MV-4-11 (cell line): ENCODE measurements at regions not wholly inside any gene's neighbourhood (a gene's known extent, or its start where the extent isn't known, plus 50 kb on each side); places are given as distances from the start of the nearest gene placed in this dataset.
A peak's percentile ranks its signal among the peaks of the same experiment; 100 is the strongest.
"Not testable (repeated sequence)": the region's sequence is repeated elsewhere in the genome, so short reads cannot be mapped to it uniquely, and the experiment has no call there.

Experiments used
- DNase-seq: peaks from one replicate; lab custom pipeline; 2025; lab: John Stamatoyannopoulos, UW

- DNase-seq: no peak
Observed at GRCh38 chr10:22158426-22158825, 59.4 kb downstream of the EBLN1 start.

- peak; percentile 12 for DNase-seq
Observed at GRCh38 chr10:22156750-22157149, 61.1 kb downstream of the EBLN1 start.

GRCh38 chr10:22152403-22152802, 65.4 kb downstream of the EBLN1 start:
- DNase-seq: no peak

GRCh38 chr10:22150842-22151241, 67.0 kb downstream of the EBLN1 start:
- DNase-seq: no peak

GRCh38 chr10:22148961-22149360, 68.9 kb downstream of the EBLN1 start:
- no peak for DNase-seq

GRCh38 chr10:22145873-22146272, 71.9 kb downstream of the EBLN1 start:
- DNase-seq: not testable (repeated sequence)

- DNase-seq: no peak
Observed at GRCh38 chr10:22137542-22137941, 80.3 kb downstream of the EBLN1 start.

- no peak for DNase-seq
Observed at GRCh38 chr10:22135591-22135990, 82.2 kb downstream of the EBLN1 start.

GRCh38 chr10:22133749-22134624, 83.8 kb downstream of the EBLN1 start:
- peak; percentile 88 for DNase-seq

GRCh38 chr10:22130824-22131223, 87.0 kb downstream of the EBLN1 start:
- not testable (repeated sequence) for DNase-seq

- not testable (repeated sequence) for DNase-seq
Observed at GRCh38 chr10:22129612-22130011, 88.2 kb downstream of the EBLN1 start.

- peak; percentile 15 for DNase-seq
Observed at GRCh38 chr10:22121181-22121580, 96.6 kb downstream of the EBLN1 start.

- not testable (repeated sequence) for DNase-seq
Observed at GRCh38 chr10:22120072-22120471, 97.7 kb downstream of the EBLN1 start.

- not testable (repeated sequence) for DNase-seq
Observed at GRCh38 chr10:22119575-22119974, 98.2 kb downstream of the EBLN1 start.

- DNase-seq: no peak
Observed at GRCh38 chr10:22111705-22112104, 106.1 kb downstream of the EBLN1 start.

- DNase-seq: no peak
Observed at GRCh38 chr10:22111260-22111659, 106.6 kb downstream of the EBLN1 start.

- no peak for DNase-seq
Observed at GRCh38 chr10:22110761-22111160, 107.1 kb downstream of the EBLN1 start.

GRCh38 chr10:22105270-22105669, 101.7 kb upstream of the DNAJC1 start:
- DNase-seq: no peak

GRCh38 chr10:22103701-22104470, 100.4 kb upstream of the DNAJC1 start:
- no peak for DNase-seq

- no peak for DNase-seq
Observed at GRCh38 chr10:22097696-22098095, 94.2 kb upstream of the DNAJC1 start.

- DNase-seq: not testable (repeated sequence)
Observed at GRCh38 chr10:22091260-22091659, 87.7 kb upstream of the DNAJC1 start.

- no peak for DNase-seq
Observed at GRCh38 chr10:22087402-22087738, 83.8 kb upstream of the DNAJC1 start.

GRCh38 chr10:22086730-22087401, 83.3 kb upstream of the DNAJC1 start:
- DNase-seq: no peak
